ENCODE measurements at regions not wholly inside any gene's neighbourhood (a gene's known extent, or its start where the extent isn't known, plus 50 kb on each side); places are given as distances from the start of the nearest gene placed in this dataset.

DNA sequence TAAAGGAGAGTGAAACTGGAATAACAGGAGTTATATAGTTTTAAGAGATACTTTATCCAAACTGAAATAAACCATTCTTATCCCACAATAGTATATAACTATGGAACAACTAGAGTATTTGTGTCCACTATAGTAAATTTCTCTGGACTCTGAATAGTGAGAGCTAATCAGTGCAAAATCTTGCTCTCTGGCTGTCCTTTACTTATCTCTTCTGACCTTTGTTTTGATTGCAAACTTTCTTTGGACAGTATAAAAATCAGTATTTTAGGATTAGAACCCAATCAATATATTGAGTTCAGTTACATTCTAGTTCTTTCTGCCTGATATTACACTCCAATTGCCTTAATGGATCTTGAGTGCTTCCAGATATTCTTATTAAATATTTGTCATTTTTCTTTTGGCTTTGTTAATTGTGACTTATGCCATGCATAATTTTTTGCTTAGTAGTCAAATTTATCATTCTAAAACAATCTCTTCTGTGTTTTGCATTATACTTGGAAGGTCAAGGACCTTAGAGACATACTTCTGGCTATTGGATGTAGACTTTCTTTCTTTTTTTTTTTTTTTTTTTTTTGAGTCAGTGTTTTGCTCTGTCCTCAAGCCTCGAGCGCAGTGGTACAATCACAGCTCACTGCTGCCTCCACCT lies 89.9 kb upstream of the AMN1 start:
- TF ChIP-seq, protein P1, sequence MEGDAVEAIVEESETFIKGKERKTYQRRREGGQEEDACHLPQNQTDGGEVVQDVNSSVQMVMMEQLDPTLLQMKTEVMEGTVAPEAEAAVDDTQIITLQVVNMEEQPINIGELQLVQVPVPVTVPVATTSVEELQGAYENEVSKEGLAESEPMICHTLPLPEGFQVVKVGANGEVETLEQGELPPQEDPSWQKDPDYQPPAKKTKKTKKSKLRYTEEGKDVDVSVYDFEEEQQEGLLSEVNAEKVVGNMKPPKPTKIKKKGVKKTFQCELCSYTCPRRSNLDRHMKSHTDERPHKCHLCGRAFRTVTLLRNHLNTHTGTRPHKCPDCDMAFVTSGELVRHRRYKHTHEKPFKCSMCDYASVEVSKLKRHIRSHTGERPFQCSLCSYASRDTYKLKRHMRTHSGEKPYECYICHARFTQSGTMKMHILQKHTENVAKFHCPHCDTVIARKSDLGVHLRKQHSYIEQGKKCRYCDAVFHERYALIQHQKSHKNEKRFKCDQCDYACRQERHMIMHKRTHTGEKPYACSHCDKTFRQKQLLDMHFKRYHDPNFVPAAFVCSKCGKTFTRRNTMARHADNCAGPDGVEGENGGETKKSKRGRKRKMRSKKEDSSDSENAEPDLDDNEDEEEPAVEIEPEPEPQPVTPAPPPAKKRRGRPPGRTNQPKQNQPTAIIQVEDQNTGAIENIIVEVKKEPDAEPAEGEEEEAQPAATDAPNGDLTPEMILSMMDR (IDR thresholded peaks at IDR 0.05) = no peak
- TF ChIP-seq POLR2A (IDR thresholded peaks at IDR 0.05) = no peak
